ENCODE measurements at regions not wholly inside any gene's neighbourhood (a gene's known extent, or its start where the extent isn't known, plus 50 kb on each side); places are given as distances from the start of the nearest gene placed in this dataset.

- no peak overlapping the region for H3K4me3 ChIP-seq (ENCODE audit: low read depth, low read length)
- no peak for TF ChIP-seq CTCF (IDR thresholded peaks at IDR 0.05; ENCODE audit: insufficient read depth, low read depth, low read length)
- no peak for DNase-seq (ENCODE audit: low read depth)
Measured at GRCh38 chr2:18704276-18704675, 114.9 kb upstream of the NT5C1B start.

- H3K4me3 ChIP-seq (ENCODE audit: low read depth, low read length) = no peak overlapping the region
- no peak for DNase-seq (ENCODE audit: low read depth)
- TF ChIP-seq CTCF (IDR thresholded peaks at IDR 0.05; ENCODE audit: insufficient read depth, low read depth, low read length) = no peak
Measured at GRCh38 chr2:18703555-18703954, 114.2 kb upstream of the NT5C1B start.

GRCh38 chr2:18701981-18702380 is 112.6 kb upstream of the NT5C1B start:
- no peak for DNase-seq (ENCODE audit: low read depth)
- H3K4me3 ChIP-seq (ENCODE audit: low read depth, low read length) = no peak overlapping the region
- no peak for TF ChIP-seq CTCF (IDR thresholded peaks at IDR 0.05; ENCODE audit: insufficient read depth, low read depth, low read length)

GRCh38 chr2:18701546-18701945 is 112.2 kb upstream of the NT5C1B start:
- no peak for DNase-seq (ENCODE audit: low read depth)
- TF ChIP-seq CTCF (IDR thresholded peaks at IDR 0.05; ENCODE audit: insufficient read depth, low read depth, low read length) = no peak
- no peak overlapping the region for H3K4me3 ChIP-seq (ENCODE audit: low read depth, low read length)

- TF ChIP-seq CTCF (IDR thresholded peaks at IDR 0.05; ENCODE audit: insufficient read depth, low read depth, low read length) = peak; percentile 41
- DNase-seq (ENCODE audit: low read depth) = no peak
- H3K4me3 ChIP-seq (ENCODE audit: low read depth, low read length) = no peak overlapping the region
Measured at GRCh38 chr2:18690342-18690741, 101.0 kb upstream of the NT5C1B start.

- no peak overlapping the region for H3K4me3 ChIP-seq (ENCODE audit: low read depth, low read length)
- no peak for TF ChIP-seq CTCF (IDR thresholded peaks at IDR 0.05; ENCODE audit: insufficient read depth, low read depth, low read length)
Measured at GRCh38 chr2:18684206-18685038, 95.1 kb upstream of the NT5C1B start.

GRCh38 chr2:18682681-18683080 is 93.3 kb upstream of the NT5C1B start:
- DNase-seq (ENCODE audit: low read depth) = no peak
- TF ChIP-seq CTCF (IDR thresholded peaks at IDR 0.05; ENCODE audit: insufficient read depth, low read depth, low read length) = no peak
- no peak overlapping the region for H3K4me3 ChIP-seq (ENCODE audit: low read depth, low read length)

More at GRCh38 chr2:18684206-18685038, 95.1 kb upstream of the NT5C1B start:
- peak; percentile 98 for DNase-seq (ENCODE audit: low read depth)

All from fibroblast of villous mesenchyme (primary cell).